ENCODE measurements at regions not wholly inside any gene's neighbourhood (a gene's known extent, or its start where the extent isn't known, plus 50 kb on each side); places are given as distances from the start of the nearest gene placed in this dataset.

GRCh38 chr4:155011163-155011780 lies 197.2 kb upstream of the NPY2R start:
- no peak overlapping the region for H3K4me3 ChIP-seq
- no peak overlapping the region for H2AFZ ChIP-seq
- no peaks in the 10 kb centered on the region for H3K36me3 ChIP-seq (replicated peaks; ENCODE audit: insufficient read depth, low read depth)
- no peaks in the 10 kb centered on the region for H3K9me2 ChIP-seq (replicated peaks; ENCODE audit: insufficient read depth)
- H3K79me2 ChIP-seq, result no peaks in the 10 kb centered on the region
- H3K4me2 ChIP-seq, result no peak overlapping the region
- no peak for DNase-seq (ENCODE audit: low spot score)
- no peaks in the 10 kb centered on the region for H3K27me3 ChIP-seq
- no peaks in the 10 kb centered on the region for H3K4me1 ChIP-seq (ENCODE audit: insufficient read depth)
- H3K27ac ChIP-seq, result no peak overlapping the region
- 87% methylated on average over 4 of the region's 4 CpGs for WGBS (ENCODE audit: low lambda C conversion rate, missing lambda C conversion rate)
- TF ChIP-seq, protein P1, sequence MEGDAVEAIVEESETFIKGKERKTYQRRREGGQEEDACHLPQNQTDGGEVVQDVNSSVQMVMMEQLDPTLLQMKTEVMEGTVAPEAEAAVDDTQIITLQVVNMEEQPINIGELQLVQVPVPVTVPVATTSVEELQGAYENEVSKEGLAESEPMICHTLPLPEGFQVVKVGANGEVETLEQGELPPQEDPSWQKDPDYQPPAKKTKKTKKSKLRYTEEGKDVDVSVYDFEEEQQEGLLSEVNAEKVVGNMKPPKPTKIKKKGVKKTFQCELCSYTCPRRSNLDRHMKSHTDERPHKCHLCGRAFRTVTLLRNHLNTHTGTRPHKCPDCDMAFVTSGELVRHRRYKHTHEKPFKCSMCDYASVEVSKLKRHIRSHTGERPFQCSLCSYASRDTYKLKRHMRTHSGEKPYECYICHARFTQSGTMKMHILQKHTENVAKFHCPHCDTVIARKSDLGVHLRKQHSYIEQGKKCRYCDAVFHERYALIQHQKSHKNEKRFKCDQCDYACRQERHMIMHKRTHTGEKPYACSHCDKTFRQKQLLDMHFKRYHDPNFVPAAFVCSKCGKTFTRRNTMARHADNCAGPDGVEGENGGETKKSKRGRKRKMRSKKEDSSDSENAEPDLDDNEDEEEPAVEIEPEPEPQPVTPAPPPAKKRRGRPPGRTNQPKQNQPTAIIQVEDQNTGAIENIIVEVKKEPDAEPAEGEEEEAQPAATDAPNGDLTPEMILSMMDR (IDR thresholded peaks at IDR 0.05; ENCODE audit: poor library complexity), result no peak
- no peaks in the 10 kb centered on the region for H4K20me1 ChIP-seq (ENCODE audit: insufficient read depth, poor library complexity, severe bottlenecking)
- no peaks in the 10 kb centered on the region for H3K9me3 ChIP-seq (ENCODE audit: low read depth)

GRCh38 chr4:155012469-155012868 lies 196.0 kb upstream of the NPY2R start:
- no peaks in the 10 kb centered on the region for H3K27me3 ChIP-seq
- no peaks in the 10 kb centered on the region for H3K9me3 ChIP-seq (ENCODE audit: low read depth)
- no peak for TF ChIP-seq EZH2 (IDR thresholded peaks at IDR 0.05; ENCODE audit: borderline replicate concordance)
- no peak for TF ChIP-seq EZH2phosphoT487 (IDR thresholded peaks at IDR 0.05; ENCODE audit: low read depth, severe bottlenecking, unreplicated experiment)
- TF ChIP-seq, protein P1 (IDR thresholded peaks at IDR 0.05; ENCODE audit: poor library complexity), result no peak
- no peaks in the 10 kb centered on the region for H3K9me2 ChIP-seq (replicated peaks; ENCODE audit: insufficient read depth)
- no peak for DNase-seq (ENCODE audit: low spot score)
- H3K4me2 ChIP-seq, result no peak overlapping the region
- no peak overlapping the region for H2AFZ ChIP-seq
- H4K20me1 ChIP-seq (ENCODE audit: insufficient read depth, poor library complexity, severe bottlenecking), result no peaks in the 10 kb centered on the region
- no peaks in the 10 kb centered on the region for H3K79me2 ChIP-seq
- H3K36me3 ChIP-seq (replicated peaks; ENCODE audit: insufficient read depth, low read depth), result no peaks in the 10 kb centered on the region
- no peak overlapping the region for H3K4me3 ChIP-seq
- H3K4me1 ChIP-seq (ENCODE audit: insufficient read depth), result no peaks in the 10 kb centered on the region
- no peak overlapping the region for H3K27ac ChIP-seq
- 83% methylated on average over 1 of the region's 1 CpG for WGBS (ENCODE audit: low lambda C conversion rate, missing lambda C conversion rate)

DNA sequence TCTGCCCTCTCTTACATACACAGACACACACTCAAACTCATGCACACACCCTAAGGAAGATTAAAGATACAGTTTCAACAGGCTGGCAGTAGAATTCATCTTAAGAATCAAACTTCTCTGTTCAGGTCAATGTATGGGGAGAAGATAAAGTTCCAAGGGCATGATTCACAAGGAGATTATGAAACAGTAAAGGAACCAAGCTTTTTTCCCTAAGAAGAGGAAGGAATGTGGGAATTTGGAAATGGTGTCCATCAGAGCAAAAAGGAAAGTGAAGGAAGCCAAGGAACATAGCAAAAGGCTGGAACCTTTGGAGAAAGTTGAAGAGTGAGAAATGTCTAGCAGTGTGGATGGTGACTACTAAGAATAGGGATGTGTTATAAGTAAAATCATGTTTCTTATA lies 191.0 kb upstream of the NPY2R start:
- DNase-seq (ENCODE audit: low spot score), result no peak
- no peaks in the 10 kb centered on the region for H3K4me1 ChIP-seq (ENCODE audit: insufficient read depth)
- H3K4me3 ChIP-seq, result no peak overlapping the region
- no peaks in the 10 kb centered on the region for H3K27me3 ChIP-seq
- H3K4me2 ChIP-seq, result no peak overlapping the region
- no peak for TF ChIP-seq EZH2 (IDR thresholded peaks at IDR 0.05; ENCODE audit: borderline replicate concordance)
- TF ChIP-seq, protein P1 (IDR thresholded peaks at IDR 0.05; ENCODE audit: poor library complexity), result no peak
- TF ChIP-seq EZH2phosphoT487 (IDR thresholded peaks at IDR 0.05; ENCODE audit: low read depth, severe bottlenecking, unreplicated experiment), result no peak
- no peak overlapping the region for H2AFZ ChIP-seq
- no peaks in the 10 kb centered on the region for H3K36me3 ChIP-seq (replicated peaks; ENCODE audit: insufficient read depth, low read depth)
- no peaks in the 10 kb centered on the region for H3K9me2 ChIP-seq (replicated peaks; ENCODE audit: insufficient read depth)
- no peaks in the 10 kb centered on the region for H3K79me2 ChIP-seq
- no peaks in the 10 kb centered on the region for H3K9me3 ChIP-seq (ENCODE audit: low read depth)
- no peaks in the 10 kb centered on the region for H4K20me1 ChIP-seq (ENCODE audit: insufficient read depth, poor library complexity, severe bottlenecking)
- H3K27ac ChIP-seq, result no peak overlapping the region

Measured in hepatocyte (in vitro differentiated cells).